ENCODE measurements at regions not wholly inside any gene's neighbourhood (a gene's known extent, or its start where the extent isn't known, plus 50 kb on each side); places are given as distances from the start of the nearest gene placed in this dataset.

DNA sequence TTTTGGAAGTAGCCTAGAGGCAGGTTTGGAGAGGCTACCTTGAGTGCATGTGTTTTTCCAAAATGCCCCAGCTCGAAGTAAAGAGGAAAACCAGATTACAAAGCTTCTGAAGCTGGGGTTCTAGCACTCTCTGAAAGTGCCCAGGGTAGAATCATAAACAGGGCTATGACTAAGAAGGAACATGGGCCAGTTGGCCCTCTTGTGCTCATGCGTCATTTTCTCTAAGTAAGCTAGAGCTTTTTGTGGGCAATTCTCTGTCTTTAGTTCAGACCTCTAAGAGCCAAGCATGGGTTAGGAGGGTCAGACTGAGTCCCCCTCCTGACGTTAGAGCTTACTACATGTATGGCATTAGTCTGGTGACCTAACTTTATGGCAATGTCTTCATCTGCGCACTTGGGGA, 129.5 kb upstream of the UMPS start:
- no peaks in the 10 kb centered on the region for H3K27me3 ChIP-seq (replicated peaks; ENCODE audit: control insufficient read depth, insufficient read depth, low read length)
- H3K9ac ChIP-seq (ENCODE audit: low read length), result no peak overlapping the region
- no peaks in the 10 kb centered on the region for H3K36me3 ChIP-seq (ENCODE audit: control insufficient read depth, insufficient read depth, low read length, severe bottlenecking)
- no peak overlapping the region for H3K4me3 ChIP-seq (ENCODE audit: low read length)
- DNase-seq (ENCODE audit: low read depth), result no peak
- no peaks in the 10 kb centered on the region for H3K4me1 ChIP-seq (ENCODE audit: control insufficient read depth, insufficient read depth, low read length)
- H3K9me3 ChIP-seq (ENCODE audit: control insufficient read depth, low read length), result no peaks in the 10 kb centered on the region

DNA sequence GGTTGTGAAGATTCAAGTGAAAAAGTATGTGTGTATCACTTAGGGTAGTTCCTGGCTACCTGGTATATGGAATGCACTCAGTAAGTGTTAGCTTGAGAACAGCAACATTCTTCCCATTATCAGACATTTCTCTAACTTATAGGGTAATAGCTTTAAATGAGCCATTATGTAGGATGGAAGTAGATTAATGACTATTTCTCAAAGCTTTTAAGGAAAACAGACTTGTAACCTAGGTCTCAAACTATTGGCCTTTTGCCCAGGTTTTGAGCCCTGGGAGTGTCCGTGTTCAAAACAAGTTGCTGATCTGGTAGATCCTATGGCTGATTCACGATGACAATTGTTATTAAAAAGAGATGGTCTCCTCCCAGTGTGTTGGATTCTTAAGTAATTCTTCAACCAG, 129.1 kb upstream of the UMPS start:
- Histone ChIP-seq H3K4me1 (ENCODE audit: control insufficient read depth, insufficient read depth, low read length) (no peaks in the 10 kb centered on the region), H3K9ac (ENCODE audit: low read length) (no peak overlapping the region), H3K4me3 (ENCODE audit: low read length) (no peak overlapping the region), H3K9me3 (ENCODE audit: control insufficient read depth, low read length) (no peaks in the 10 kb centered on the region), H3K27me3 (replicated peaks; ENCODE audit: control insufficient read depth, insufficient read depth, low read length) (no peaks in the 10 kb centered on the region), H3K36me3 (ENCODE audit: control insufficient read depth, insufficient read depth, low read length, severe bottlenecking) (no peaks in the 10 kb centered on the region)
- no peak for DNase-seq (ENCODE audit: low read depth)

DNA sequence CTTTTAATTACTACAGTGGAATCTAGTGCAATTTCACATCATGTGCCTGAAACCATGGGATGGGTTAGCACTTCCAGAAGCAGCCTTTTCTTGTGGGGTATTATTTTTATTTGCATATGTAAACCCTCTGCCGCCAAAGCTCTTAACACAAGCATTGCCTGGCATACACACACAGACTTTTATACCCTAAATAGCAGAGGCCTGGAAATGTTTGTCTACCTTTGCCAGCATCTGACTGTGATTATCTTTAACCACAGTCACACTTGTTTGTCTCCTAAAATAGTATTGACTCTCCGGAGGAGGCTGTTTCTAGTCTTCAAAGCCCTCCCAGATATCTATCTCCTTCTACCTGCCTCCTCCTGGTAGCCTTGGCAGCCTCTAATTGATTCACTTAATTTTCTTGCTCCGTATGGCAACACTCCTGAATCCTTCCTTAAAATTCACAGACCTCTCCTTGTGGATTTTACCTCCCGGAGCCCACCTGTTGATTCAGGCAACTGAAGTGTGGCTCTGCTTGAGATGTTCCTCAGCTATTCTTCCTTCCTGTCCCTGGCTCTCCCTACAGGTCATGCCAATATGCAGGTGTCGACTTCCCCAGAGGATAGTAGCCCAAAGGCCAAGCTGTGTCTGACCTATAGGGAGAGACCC, 127.1 kb upstream of the UMPS start:
- no peaks in the 10 kb centered on the region for H3K9me3 ChIP-seq (ENCODE audit: control insufficient read depth, low read length)
- DNase-seq (ENCODE audit: low read depth), result no peak
- H3K9ac ChIP-seq (ENCODE audit: low read length), result no peak overlapping the region
- H3K4me3 ChIP-seq (ENCODE audit: low read length), result no peak overlapping the region
- peaks cover 4% of the 10 kb centered on the region for H3K4me1 ChIP-seq (ENCODE audit: control insufficient read depth, insufficient read depth, low read length)
- no peaks in the 10 kb centered on the region for H3K36me3 ChIP-seq (ENCODE audit: control insufficient read depth, insufficient read depth, low read length, severe bottlenecking)
- H3K27me3 ChIP-seq (replicated peaks; ENCODE audit: control insufficient read depth, insufficient read depth, low read length), result no peaks in the 10 kb centered on the region

GRCh38 chr3:124605781-124606579, 124.3 kb upstream of the UMPS start:
- Histone ChIP-seq H3K4me3 (ENCODE audit: low read length) (no peak overlapping the region), H3K27me3 (replicated peaks; ENCODE audit: control insufficient read depth, insufficient read depth, low read length) (no peaks in the 10 kb centered on the region), H3K9ac (ENCODE audit: low read length) (no peak overlapping the region), H3K4me1 (ENCODE audit: control insufficient read depth, insufficient read depth, low read length) (peaks cover 4% of the 10 kb centered on the region), H3K9me3 (ENCODE audit: control insufficient read depth, low read length) (no peaks in the 10 kb centered on the region), H3K36me3 (ENCODE audit: control insufficient read depth, insufficient read depth, low read length, severe bottlenecking) (no peaks in the 10 kb centered on the region)
- DNase-seq (ENCODE audit: low read depth), result peak; percentile 56

- Histone ChIP-seq H3K4me3 (ENCODE audit: low read length) (no peak overlapping the region), H3K27me3 (replicated peaks; ENCODE audit: control insufficient read depth, insufficient read depth, low read length) (no peaks in the 10 kb centered on the region), H3K4me1 (ENCODE audit: control insufficient read depth, insufficient read depth, low read length) (peaks cover 4% of the 10 kb centered on the region), H3K9ac (ENCODE audit: low read length) (no peak overlapping the region), H3K36me3 (ENCODE audit: control insufficient read depth, insufficient read depth, low read length, severe bottlenecking) (no peaks in the 10 kb centered on the region), H3K9me3 (ENCODE audit: control insufficient read depth, low read length) (no peaks in the 10 kb centered on the region)
- peak; percentile 76 for DNase-seq (ENCODE audit: low read depth)
Observed at GRCh38 chr3:124607163-124607562, 123.1 kb upstream of the UMPS start.

GRCh38 chr3:124609402-124609801, 120.8 kb upstream of the UMPS start:
- Histone ChIP-seq H3K4me3 (ENCODE audit: low read length) (no peak overlapping the region), H3K36me3 (ENCODE audit: control insufficient read depth, insufficient read depth, low read length, severe bottlenecking) (no peaks in the 10 kb centered on the region), H3K9ac (ENCODE audit: low read length) (no peak overlapping the region), H3K27me3 (replicated peaks; ENCODE audit: control insufficient read depth, insufficient read depth, low read length) (no peaks in the 10 kb centered on the region), H3K4me1 (ENCODE audit: control insufficient read depth, insufficient read depth, low read length) (peaks cover 4% of the 10 kb centered on the region), H3K9me3 (ENCODE audit: control insufficient read depth, low read length) (no peaks in the 10 kb centered on the region)
- DNase-seq (ENCODE audit: low read depth), result peak; percentile 20

- Histone ChIP-seq H3K9me3 (ENCODE audit: control insufficient read depth, low read length) (no peaks in the 10 kb centered on the region), H3K27me3 (replicated peaks; ENCODE audit: control insufficient read depth, insufficient read depth, low read length) (no peaks in the 10 kb centered on the region), H3K36me3 (ENCODE audit: control insufficient read depth, insufficient read depth, low read length, severe bottlenecking) (no peaks in the 10 kb centered on the region), H3K9ac (ENCODE audit: low read length) (no peak overlapping the region), H3K4me3 (ENCODE audit: low read length) (no peak overlapping the region), H3K4me1 (ENCODE audit: control insufficient read depth, insufficient read depth, low read length) (peaks cover 4% of the 10 kb centered on the region)
- no peak for DNase-seq (ENCODE audit: low read depth)
Observed at GRCh38 chr3:124610130-124610529, 120.1 kb upstream of the UMPS start.

DNA sequence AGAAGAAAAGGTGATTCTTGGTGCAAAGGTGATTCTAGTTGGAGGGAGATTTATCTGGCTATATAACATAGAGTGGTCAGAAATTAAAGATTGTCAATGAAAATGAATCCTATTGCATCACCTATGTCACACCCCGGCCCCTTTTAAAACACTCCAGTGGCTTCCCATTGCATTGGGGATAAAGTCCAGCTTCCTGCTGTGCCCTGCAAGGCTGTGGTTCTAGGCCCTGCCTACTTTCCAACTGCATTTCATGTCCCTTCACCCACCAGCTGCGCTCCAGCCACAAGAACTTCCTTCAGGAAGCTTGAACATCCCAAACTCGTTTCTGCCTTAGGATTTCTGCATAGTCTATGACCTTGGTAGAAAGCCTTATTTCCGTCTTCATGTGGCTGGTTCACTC, 118.7 kb upstream of the UMPS start:
- no peaks in the 10 kb centered on the region for H3K27me3 ChIP-seq (replicated peaks; ENCODE audit: control insufficient read depth, insufficient read depth, low read length)
- DNase-seq (ENCODE audit: low read depth), result no peak
- H3K4me3 ChIP-seq (ENCODE audit: low read length), result no peak overlapping the region
- H3K9ac ChIP-seq (ENCODE audit: low read length), result no peak overlapping the region
- H3K9me3 ChIP-seq (ENCODE audit: control insufficient read depth, low read length), result no peaks in the 10 kb centered on the region
- H3K36me3 ChIP-seq (ENCODE audit: control insufficient read depth, insufficient read depth, low read length, severe bottlenecking), result no peaks in the 10 kb centered on the region
- peaks cover 4% of the 10 kb centered on the region for H3K4me1 ChIP-seq (ENCODE audit: control insufficient read depth, insufficient read depth, low read length)

DNA sequence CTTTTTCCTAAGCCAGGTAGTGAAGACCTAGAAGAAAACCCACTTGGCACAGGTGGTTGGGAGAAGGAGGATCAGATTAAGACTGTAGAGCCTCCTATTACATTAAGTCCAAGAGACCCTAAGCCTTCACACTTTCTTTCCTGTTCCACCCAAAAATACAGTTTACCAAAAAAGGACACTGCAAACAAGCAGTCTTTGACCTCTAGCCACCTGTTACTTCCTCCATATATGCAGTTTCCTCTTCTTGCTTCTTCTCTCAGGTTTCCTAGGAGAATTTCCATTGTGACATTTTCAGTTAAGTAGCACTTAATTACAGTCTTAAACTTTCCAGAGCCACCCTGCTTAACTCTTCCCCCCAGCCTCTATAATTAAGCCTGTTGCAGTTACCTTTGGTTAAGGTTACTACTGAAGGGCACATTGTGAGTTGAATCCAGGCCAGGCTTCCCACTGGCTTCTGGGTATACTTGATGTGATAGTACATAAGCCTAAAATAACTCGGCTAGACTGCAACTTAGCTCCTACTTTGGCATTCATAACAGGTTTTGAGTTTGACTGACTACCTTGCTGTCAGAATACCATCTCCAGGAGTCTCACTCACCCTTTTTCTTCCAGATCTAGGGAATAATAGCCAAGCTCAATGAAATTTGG, 114.2 kb upstream of the UMPS start:
- Histone ChIP-seq H3K4me3 (ENCODE audit: low read length) (no peak overlapping the region), H3K27me3 (replicated peaks; ENCODE audit: control insufficient read depth, insufficient read depth, low read length) (no peaks in the 10 kb centered on the region), H3K36me3 (ENCODE audit: control insufficient read depth, insufficient read depth, low read length, severe bottlenecking) (no peaks in the 10 kb centered on the region), H3K9me3 (ENCODE audit: control insufficient read depth, low read length) (no peaks in the 10 kb centered on the region), H3K9ac (ENCODE audit: low read length) (no peak overlapping the region), H3K4me1 (ENCODE audit: control insufficient read depth, insufficient read depth, low read length) (peaks cover 9% of the 10 kb centered on the region)
- no peak for DNase-seq (ENCODE audit: low read depth)

DNA sequence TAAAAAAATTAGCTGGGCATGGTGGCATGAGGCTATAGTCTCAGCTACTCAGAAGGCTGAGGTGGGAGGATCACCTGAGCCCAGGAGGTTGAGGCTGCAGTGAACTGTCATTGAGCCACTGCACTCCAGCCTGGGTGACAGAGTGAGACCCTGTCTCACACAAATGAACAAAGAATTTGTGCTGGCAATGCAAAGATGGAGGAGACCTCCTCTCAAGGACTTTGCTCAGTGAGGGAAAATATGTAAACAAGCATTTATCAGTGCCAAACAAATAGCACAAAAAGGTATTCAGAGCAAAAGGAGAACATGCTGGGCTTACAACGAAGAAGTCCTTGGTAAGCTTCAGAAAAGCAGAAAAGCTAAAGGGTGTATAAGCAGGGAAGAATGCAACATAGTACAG, 113.1 kb upstream of the UMPS start:
- Histone ChIP-seq H3K9ac (ENCODE audit: low read length) (no peak overlapping the region), H3K4me1 (ENCODE audit: control insufficient read depth, insufficient read depth, low read length) (peaks cover 9% of the 10 kb centered on the region), H3K4me3 (ENCODE audit: low read length) (no peak overlapping the region), H3K27me3 (replicated peaks; ENCODE audit: control insufficient read depth, insufficient read depth, low read length) (no peaks in the 10 kb centered on the region), H3K36me3 (ENCODE audit: control insufficient read depth, insufficient read depth, low read length, severe bottlenecking) (no peaks in the 10 kb centered on the region), H3K9me3 (ENCODE audit: control insufficient read depth, low read length) (no peaks in the 10 kb centered on the region)
- no peak for DNase-seq (ENCODE audit: low read depth)

GRCh38 chr3:124619887-124620599, 110.2 kb upstream of the UMPS start:
- Histone ChIP-seq H3K36me3 (ENCODE audit: control insufficient read depth, insufficient read depth, low read length, severe bottlenecking) (no peaks in the 10 kb centered on the region), H3K27me3 (replicated peaks; ENCODE audit: control insufficient read depth, insufficient read depth, low read length) (no peaks in the 10 kb centered on the region), H3K4me3 (ENCODE audit: low read length) (no peak overlapping the region), H3K4me1 (ENCODE audit: control insufficient read depth, insufficient read depth, low read length) (peaks cover 9% of the 10 kb centered on the region), H3K9me3 (ENCODE audit: control insufficient read depth, low read length) (no peaks in the 10 kb centered on the region), H3K9ac (ENCODE audit: low read length) (no peak overlapping the region)
- DNase-seq (ENCODE audit: low read depth), result no peak

All from adipocyte (in vitro differentiated cells).